DND-41 (cell line): ENCODE measurements at regions not wholly inside any gene's neighbourhood (a gene's known extent, or its start where the extent isn't known, plus 50 kb on each side); places are given as distances from the start of the nearest gene placed in this dataset.

Source experiments
- ATAC-seq: fragments of 200-7000 bp; cut with Tn5 transposase; 3 replicates; pipeline ENCODE4 v1.9.1; 2021; ENCODE audit warnings: low read depth; ENCODE audit not compliant: insufficient read depth
- DNase-seq: peaks from one replicate; pipeline ENCODE4 v3.0.0-alpha.2; 2020
- H2AFZ ChIP-seq: 2 replicates; pipeline ENCODE4 v1.6.0; 2012; ENCODE audit warnings: low read depth, low read length
- H3K27ac ChIP-seq: 2 replicates; pipeline ENCODE4 v1.5.1; 2012; ENCODE audit warnings: low read length, inconsistent platforms
- H3K27me3 ChIP-seq: fragments of 200-600 bp; sonication (generic); 2 replicates; pipeline ENCODE4 v1.6.0; 2012; ENCODE audit warnings: low read length, mild to moderate bottlenecking, inconsistent platforms; ENCODE audit not compliant: insufficient read depth, poor library complexity
- H3K36me3 ChIP-seq: 2 replicates; pipeline ENCODE4 v1.5.1; 2012; ENCODE audit warnings: low read length, inconsistent platforms; ENCODE audit not compliant: insufficient read depth
- H3K4me1 ChIP-seq: 2 replicates; pipeline ENCODE4 v1.5.1; 2012; ENCODE audit warnings: mild to moderate bottlenecking, low read length; ENCODE audit not compliant: insufficient read depth
- H3K4me2 ChIP-seq: 2 replicates; pipeline ENCODE4 v1.6.0; 2012; ENCODE audit warnings: mild to moderate bottlenecking, moderate library complexity, low read length, inconsistent platforms; ENCODE audit not compliant: insufficient read depth
- H3K4me3 ChIP-seq, 2 experiments: fragments of 200-600 bp in 1 of 2; shearing (Covaris generic) in 1 of 2; 2 replicates each; pipeline ENCODE4 v1.5.1; 2012 to 2016; ENCODE audit warnings: inconsistent platforms in 2 of 2, low read length in 2 of 2, mild to moderate bottlenecking in 2 of 2, low read depth in 1 of 2, moderate library complexity in 1 of 2
- H3K79me2 ChIP-seq: 2 replicates; pipeline ENCODE4 v1.6.0; 2012; ENCODE audit warnings: low read length, inconsistent platforms; ENCODE audit not compliant: insufficient read depth
- H3K9ac ChIP-seq: 2 replicates; pipeline ENCODE4 v1.6.0; 2012; ENCODE audit warnings: low read depth, mild to moderate bottlenecking, inconsistent platforms, low read length, moderate library complexity
- H3K9me3 ChIP-seq: 2 replicates; pipeline ENCODE4 v1.5.1; 2012; ENCODE audit warnings: low read length, moderate library complexity, mild to moderate bottlenecking, inconsistent platforms; ENCODE audit not compliant: insufficient read depth, severe bottlenecking
- H4K20me1 ChIP-seq: 2 replicates; pipeline ENCODE4 v1.6.0; 2012; ENCODE audit warnings: low read length; ENCODE audit not compliant: insufficient read depth
- CTCF ChIP-seq: IDR thresholded peaks from 2 replicates; pipeline ENCODE4 v1.5.1; 2012; ENCODE audit warnings: borderline replicate concordance, low read length, moderate library complexity, mild to moderate bottlenecking; ENCODE audit not compliant: poor library complexity, severe bottlenecking; ENCODE audit errors: extremely low read depth
- EZH2 ChIP-seq: IDR thresholded peaks from 3 replicates; pipeline ENCODE4 v1.6.1; 2012; ENCODE audit warnings: borderline replicate concordance, low read depth, mild to moderate bottlenecking, moderate library complexity, low read length, inconsistent platforms; ENCODE audit not compliant: severe bottlenecking

- Histone ChIP-seq H2AFZ (no peak overlapping the region), H3K27ac (no peak overlapping the region), H3K4me2 (no peak overlapping the region), H3K79me2 (no peaks in the 10 kb centered on the region), H3K4me3 (no peak overlapping the region), H3K4me1 (no peaks in the 10 kb centered on the region), H3K36me3 (no peaks in the 10 kb centered on the region), H3K9ac (no peak overlapping the region), H3K9me3 (no peaks in the 10 kb centered on the region), H3K27me3 (no peaks in the 10 kb centered on the region), H4K20me1 (no peaks in the 10 kb centered on the region)
- ATAC-seq (no peak), DNase-seq (no peak)
- no peak for TF ChIP-seq CTCF
- TF ChIP-seq EZH2 = no peak
Observed at GRCh38 chr16:50494501-50495491, 53.4 kb upstream of the NKD1 start.

GRCh38 chr16:50491516-50491915, 56.7 kb upstream of the NKD1 start:
- H3K79me2 ChIP-seq = no peaks in the 10 kb centered on the region
- DNase-seq (no peak), ATAC-seq (no peak)
- TF ChIP-seq CTCF = no peak
- no peak overlapping the region for H2AFZ ChIP-seq
- no peaks in the 10 kb centered on the region for H4K20me1 ChIP-seq
- H3K9me3 ChIP-seq = no peaks in the 10 kb centered on the region
- H3K4me2 ChIP-seq = no peak overlapping the region
- no peaks in the 10 kb centered on the region for H3K4me1 ChIP-seq
- no peaks in the 10 kb centered on the region for H3K27me3 ChIP-seq
- H3K9ac ChIP-seq = no peak overlapping the region
- H3K36me3 ChIP-seq = no peaks in the 10 kb centered on the region
- no peak overlapping the region for H3K4me3 ChIP-seq
- no peak overlapping the region for H3K27ac ChIP-seq

GRCh38 chr16:50490828-50491227, 57.4 kb upstream of the NKD1 start:
- no peak overlapping the region for H3K9ac ChIP-seq
- no peaks in the 10 kb centered on the region for H3K79me2 ChIP-seq
- no peaks in the 10 kb centered on the region for H3K27me3 ChIP-seq
- no peaks in the 10 kb centered on the region for H4K20me1 ChIP-seq
- H3K4me1 ChIP-seq = no peaks in the 10 kb centered on the region
- H3K4me2 ChIP-seq = no peak overlapping the region
- H2AFZ ChIP-seq = no peak overlapping the region
- H3K27ac ChIP-seq = no peak overlapping the region
- no peak for TF ChIP-seq CTCF
- TF ChIP-seq EZH2 = no peak
- no peak overlapping the region for H3K4me3 ChIP-seq
- H3K9me3 ChIP-seq = no peaks in the 10 kb centered on the region
- no peak for ATAC-seq
- DNase-seq = no peak
- H3K36me3 ChIP-seq = no peaks in the 10 kb centered on the region
